ENCODE measurements at regions not wholly inside any gene's neighbourhood (a gene's known extent, or its start where the extent isn't known, plus 50 kb on each side); places are given as distances from the start of the nearest gene placed in this dataset.

GRCh38 chr10:50981385-50981784 lies 92.9 kb upstream of the PRKG1 start:
- intact Hi-C loops (cut with DNase I): no loop called here
- Histone ChIP-seq H3K27me3 (ENCODE audit: insufficient read depth in 3 of 3, low read length in 2 of 3) (no peaks in the 10 kb centered on the region), H3K9me3 (no peaks in the 10 kb centered on the region), H3K4me3 (no peak overlapping the region), H3K27ac (no peak overlapping the region), H3K4me1 (no peaks in the 10 kb centered on the region), H3K36me3 (ENCODE audit: insufficient read depth in 1 of 2, low read depth in 1 of 2) (no peaks in the 10 kb centered on the region)
- TF ChIP-seq CTCF (IDR thresholded peaks at IDR 0.05): no peak
- no peak for DNase-seq
- ATAC-seq: no peak

- TF ChIP-seq CTCF (IDR thresholded peaks at IDR 0.05): no peak
- H3K9me3 ChIP-seq: no peaks in the 10 kb centered on the region
- no peaks in the 10 kb centered on the region for H3K4me1 ChIP-seq
- 81 to 89% (median 85%) methylated on average over 1 of the region's 1 CpG for WGBS, 3 donors
- no peak overlapping the region for H3K27ac ChIP-seq
- ATAC-seq: no peak
- intact Hi-C loops (cut with DNase I): no loop called here
- no peak overlapping the region for H3K4me3 ChIP-seq
- H3K36me3 ChIP-seq (ENCODE audit: insufficient read depth in 1 of 2, low read depth in 1 of 2): no peaks in the 10 kb centered on the region
- DNase-seq: no peak
- no peaks in the 10 kb centered on the region for H3K27me3 ChIP-seq (ENCODE audit: insufficient read depth in 3 of 3, low read length in 2 of 3)
Measured at GRCh38 chr10:50981904-50982303, 92.4 kb upstream of the PRKG1 start.

GRCh38 chr10:50982989-50983388 lies 91.3 kb upstream of the PRKG1 start:
- ATAC-seq (peak in 2 of 4 donors; percentile 36 to 45), DNase-seq (no peak)
- no peak for TF ChIP-seq CTCF (IDR thresholded peaks at IDR 0.05)
- Histone ChIP-seq H3K36me3 (ENCODE audit: insufficient read depth in 1 of 2, low read depth in 1 of 2) (no peaks in the 10 kb centered on the region), H3K27ac (no peak overlapping the region), H3K4me1 (no peaks in the 10 kb centered on the region), H3K9me3 (no peaks in the 10 kb centered on the region), H3K27me3 (ENCODE audit: insufficient read depth in 3 of 3, low read length in 2 of 3) (no peaks in the 10 kb centered on the region), H3K4me3 (no peak overlapping the region)
- WGBS, 3 donors: 53 to 75% (median 56%) methylated on average over 4 of the region's 4 CpGs
- intact Hi-C loops (cut with DNase I): no loop called here

GRCh38 chr10:50987934-50988333 lies 86.4 kb upstream of the PRKG1 start:
- intact Hi-C loops (cut with DNase I): no loop called here
- ATAC-seq (no peak), DNase-seq (no peak)
- no peaks in the 10 kb centered on the region for H3K36me3 ChIP-seq (ENCODE audit: insufficient read depth in 1 of 2, low read depth in 1 of 2)
- 87 to 92% (median 89%) methylated on average over 2 of the region's 2 CpGs for WGBS, 3 donors
- H3K4me1 ChIP-seq: no peaks in the 10 kb centered on the region
- H3K27ac ChIP-seq: peak overlapping the region; percentile 95
- no peaks in the 10 kb centered on the region for H3K9me3 ChIP-seq
- no peak overlapping the region for H3K4me3 ChIP-seq
- no peak for TF ChIP-seq CTCF (IDR thresholded peaks at IDR 0.05)
- H3K27me3 ChIP-seq (ENCODE audit: insufficient read depth in 3 of 3, low read length in 2 of 3): no peaks in the 10 kb centered on the region

- intact Hi-C loops (cut with DNase I): no loop called here
- H3K9me3 ChIP-seq: no peaks in the 10 kb centered on the region
- peak overlapping the region; percentile 95 for H3K27ac ChIP-seq
- WGBS, 3 donors: 13 to 29% (median 15%) methylated on average over 4 of the region's 4 CpGs
- no peak for ATAC-seq
- peak; percentile 46 for TF ChIP-seq CTCF (IDR thresholded peaks at IDR 0.05)
- no peaks in the 10 kb centered on the region for H3K27me3 ChIP-seq (ENCODE audit: insufficient read depth in 3 of 3, low read length in 2 of 3)
- no peaks in the 10 kb centered on the region for H3K36me3 ChIP-seq (ENCODE audit: insufficient read depth in 1 of 2, low read depth in 1 of 2)
- H3K4me1 ChIP-seq: peaks cover 2% of the 10 kb centered on the region
- DNase-seq: no peak
- peak overlapping the region; percentile 94 for H3K4me3 ChIP-seq
Measured at GRCh38 chr10:50988792-50989191, 85.5 kb upstream of the PRKG1 start.
